Panc1 (cell line): ENCODE measurements at regions not wholly inside any gene's neighbourhood (a gene's known extent, or its start where the extent isn't known, plus 50 kb on each side); places are given as distances from the start of the nearest gene placed in this dataset.

ENCODE experiments used
- POLR2AphosphoS5 ChIP-seq: IDR thresholded peaks from 2 replicates; pipeline ENCODE4 v1.6.1; 2012; ENCODE audit warnings: mild to moderate bottlenecking, low read depth, low read length, moderate library complexity
- TCF7L2 ChIP-seq: IDR thresholded peaks from 2 replicates; pipeline ENCODE4 v1.6.1; 2011; ENCODE audit warnings: mild to moderate bottlenecking, low read depth, low read length, inconsistent platforms
- TF ChIP-seq, protein P1 (sequence below): fragments of 450-650 bp; IDR thresholded peaks from 2 replicates; pipeline ENCODE4 v1.5.1; 2017; ENCODE audit warnings: mild to moderate bottlenecking
- TF ChIP-seq, protein P2 (sequence below), 2 experiments: IDR thresholded peaks; 2 replicates each; pipeline ENCODE4 v1.6.1; 2011 to 2012; ENCODE audit warnings: low read depth in 2 of 2, control low read depth in 1 of 2, low read length in 1 of 2, mild to moderate bottlenecking in 1 of 2, moderate library complexity in 1 of 2; ENCODE audit not compliant: insufficient read depth in 1 of 2

DNA sequence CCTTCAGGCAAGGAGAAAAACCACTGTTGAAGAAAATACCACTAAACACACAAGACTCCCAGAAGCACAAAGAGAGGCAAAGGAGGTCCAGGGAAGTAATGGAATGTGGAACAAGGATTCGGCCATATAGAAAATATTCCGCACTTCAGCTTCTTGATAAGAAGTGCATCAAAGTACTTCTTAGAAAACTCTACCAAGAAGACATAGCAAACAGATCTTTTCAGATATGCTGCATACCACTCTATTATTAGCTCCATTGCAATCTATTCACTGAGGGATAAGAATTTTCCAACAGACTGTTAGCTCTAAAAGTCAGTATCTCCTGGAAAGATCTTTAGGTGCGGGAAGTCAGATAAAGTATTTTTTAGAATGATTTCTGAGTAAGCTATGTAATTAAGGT lies 231.8 kb downstream of the WDR11 start:
- TF ChIP-seq, protein P1, sequence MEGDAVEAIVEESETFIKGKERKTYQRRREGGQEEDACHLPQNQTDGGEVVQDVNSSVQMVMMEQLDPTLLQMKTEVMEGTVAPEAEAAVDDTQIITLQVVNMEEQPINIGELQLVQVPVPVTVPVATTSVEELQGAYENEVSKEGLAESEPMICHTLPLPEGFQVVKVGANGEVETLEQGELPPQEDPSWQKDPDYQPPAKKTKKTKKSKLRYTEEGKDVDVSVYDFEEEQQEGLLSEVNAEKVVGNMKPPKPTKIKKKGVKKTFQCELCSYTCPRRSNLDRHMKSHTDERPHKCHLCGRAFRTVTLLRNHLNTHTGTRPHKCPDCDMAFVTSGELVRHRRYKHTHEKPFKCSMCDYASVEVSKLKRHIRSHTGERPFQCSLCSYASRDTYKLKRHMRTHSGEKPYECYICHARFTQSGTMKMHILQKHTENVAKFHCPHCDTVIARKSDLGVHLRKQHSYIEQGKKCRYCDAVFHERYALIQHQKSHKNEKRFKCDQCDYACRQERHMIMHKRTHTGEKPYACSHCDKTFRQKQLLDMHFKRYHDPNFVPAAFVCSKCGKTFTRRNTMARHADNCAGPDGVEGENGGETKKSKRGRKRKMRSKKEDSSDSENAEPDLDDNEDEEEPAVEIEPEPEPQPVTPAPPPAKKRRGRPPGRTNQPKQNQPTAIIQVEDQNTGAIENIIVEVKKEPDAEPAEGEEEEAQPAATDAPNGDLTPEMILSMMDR: no peak
- TF ChIP-seq POLR2AphosphoS5 (no peak), TCF7L2 (no peak)
- TF ChIP-seq, protein P2, sequence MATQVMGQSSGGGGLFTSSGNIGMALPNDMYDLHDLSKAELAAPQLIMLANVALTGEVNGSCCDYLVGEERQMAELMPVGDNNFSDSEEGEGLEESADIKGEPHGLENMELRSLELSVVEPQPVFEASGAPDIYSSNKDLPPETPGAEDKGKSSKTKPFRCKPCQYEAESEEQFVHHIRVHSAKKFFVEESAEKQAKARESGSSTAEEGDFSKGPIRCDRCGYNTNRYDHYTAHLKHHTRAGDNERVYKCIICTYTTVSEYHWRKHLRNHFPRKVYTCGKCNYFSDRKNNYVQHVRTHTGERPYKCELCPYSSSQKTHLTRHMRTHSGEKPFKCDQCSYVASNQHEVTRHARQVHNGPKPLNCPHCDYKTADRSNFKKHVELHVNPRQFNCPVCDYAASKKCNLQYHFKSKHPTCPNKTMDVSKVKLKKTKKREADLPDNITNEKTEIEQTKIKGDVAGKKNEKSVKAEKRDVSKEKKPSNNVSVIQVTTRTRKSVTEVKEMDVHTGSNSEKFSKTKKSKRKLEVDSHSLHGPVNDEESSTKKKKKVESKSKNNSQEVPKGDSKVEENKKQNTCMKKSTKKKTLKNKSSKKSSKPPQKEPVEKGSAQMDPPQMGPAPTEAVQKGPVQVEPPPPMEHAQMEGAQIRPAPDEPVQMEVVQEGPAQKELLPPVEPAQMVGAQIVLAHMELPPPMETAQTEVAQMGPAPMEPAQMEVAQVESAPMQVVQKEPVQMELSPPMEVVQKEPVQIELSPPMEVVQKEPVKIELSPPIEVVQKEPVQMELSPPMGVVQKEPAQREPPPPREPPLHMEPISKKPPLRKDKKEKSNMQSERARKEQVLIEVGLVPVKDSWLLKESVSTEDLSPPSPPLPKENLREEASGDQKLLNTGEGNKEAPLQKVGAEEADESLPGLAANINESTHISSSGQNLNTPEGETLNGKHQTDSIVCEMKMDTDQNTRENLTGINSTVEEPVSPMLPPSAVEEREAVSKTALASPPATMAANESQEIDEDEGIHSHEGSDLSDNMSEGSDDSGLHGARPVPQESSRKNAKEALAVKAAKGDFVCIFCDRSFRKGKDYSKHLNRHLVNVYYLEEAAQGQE (IDR thresholded peaks at IDR 0.05; ENCODE audit: insufficient read depth in 1 of 2, low read depth in 2 of 2, low read length in 1 of 2): no peak
